ENCODE measurements at regions not wholly inside any gene's neighbourhood (a gene's known extent, or its start where the extent isn't known, plus 50 kb on each side); places are given as distances from the start of the nearest gene placed in this dataset.

DNA sequence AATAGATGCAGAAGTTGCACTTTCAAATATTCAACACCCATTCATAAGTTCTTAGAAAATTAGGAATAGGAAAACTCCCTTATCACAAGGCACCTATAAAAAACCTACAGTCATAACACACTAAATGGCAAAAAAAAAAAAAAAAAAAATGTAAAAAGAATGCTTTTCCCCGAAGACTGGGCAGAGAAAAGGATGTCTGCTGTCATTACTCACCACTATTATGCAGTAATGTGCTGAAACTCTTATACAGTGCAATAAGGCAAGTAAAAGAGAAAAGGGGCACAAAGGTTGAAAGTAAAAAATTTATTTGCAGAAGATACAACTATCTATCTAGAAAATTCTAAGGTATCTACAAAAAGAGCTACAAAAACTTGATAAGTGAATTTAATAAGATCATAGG lies 607.8 kb upstream of the ARID1B start:
- no peak for TF ChIP-seq POLR2AphosphoS5 (IDR thresholded peaks at IDR 0.05; ENCODE audit: borderline replicate concordance, low read depth, low read length)
- no peak for TF ChIP-seq EZH2 (IDR thresholded peaks at IDR 0.05)
- TF ChIP-seq FOXP2 (optimal IDR thresholded peaks at IDR 0.05; ENCODE audit: control extremely low read depth, extremely low read length, insufficient read depth) = no peak

Measured in SK-N-MC (cell line).